Tibial artery (tissue), 4 donors: ENCODE measurements at regions not wholly inside any gene's neighbourhood (a gene's known extent, or its start where the extent isn't known, plus 50 kb on each side); places are given as distances from the start of the nearest gene placed in this dataset.

Experiments used
- DNase-seq, 2 donors: peaks; one replicate each; pipeline ENCODE4 v3.0.0-alpha.2; 2019
- H3K27ac ChIP-seq, 2 donors: fragments of 200-600 bp; sonication (generic) in 1 of 2; 1 replicate in 1 of 2; 2 replicates in 1 of 2; pipeline ENCODE4 v1.5.1; 2018 to 2019; ENCODE audit warnings: mild to moderate bottlenecking in 1 of 2
- H3K27me3 ChIP-seq, 2 donors: fragments of 200-600 bp; sonication (generic) in 1 of 2; one replicate each; pipeline versions ENCODE4 v1.5.1 to v1.6.0; 2016 to 2019
- H3K36me3 ChIP-seq, 3 donors: fragments of 200-600 bp; sonication (generic) in 2 of 3; one replicate each; pipeline ENCODE4 v1.5.1; 2016 to 2019; ENCODE audit warnings: mild to moderate bottlenecking in 2 of 3
- H3K4me1 ChIP-seq, 4 donors: fragments of 200-600 bp; sonication (generic) in 2 of 4; 1 replicate in 3 of 4; 2 replicates in 1 of 4; pipeline ENCODE4 v1.5.1; 2016 to 2019
- H3K4me3 ChIP-seq, 2 donors: fragments of 200-600 bp; sonication (generic) in 1 of 2; 1 replicate in 1 of 2; 2 replicates in 1 of 2; pipeline ENCODE4 v1.5.1; 2018 to 2019; ENCODE audit warnings: mild to moderate bottlenecking in 2 of 2
- H3K9me3 ChIP-seq, 3 donors: fragments of 200-600 bp; sonication (generic) in 1 of 3; one replicate each; pipeline ENCODE4 v1.5.1; 2016 to 2019
- CTCF ChIP-seq, 2 experiments: fragments of 200-600 bp in 1 of 2; fragments of 450-650 bp in 1 of 2; IDR thresholded peaks; one replicate each; pipeline ENCODE4 v1.5.1; 2017 to 2019; ENCODE audit warnings: antibody characterized with exemption in 2 of 2, mild to moderate bottlenecking in 1 of 2, moderate library complexity in 1 of 2
- intact Hi-C: fragments of 100-400 bp; cut with DNase I; formaldehyde crosslinking; loops from one replicate; pipeline ENCODE4 v1.15.0; 2023; ENCODE audit warnings: low total_unique reads

GRCh38 chr1:48058135-48059025 is 61.2 kb upstream of the TRABD2B start:
- H3K4me3 ChIP-seq = no peak overlapping the region
- no peaks in the 10 kb centered on the region for H3K36me3 ChIP-seq
- H3K9me3 ChIP-seq = no peaks in the 10 kb centered on the region
- TF ChIP-seq CTCF (IDR thresholded peaks at IDR 0.05) = no peak
- no peak overlapping the region for H3K27ac ChIP-seq
- H3K27me3 ChIP-seq = no peaks in the 10 kb centered on the region
- intact Hi-C loops = loop anchor here (5.0 kb wide), 1 partner anchor 321 kb away; no protein-coding TSS in a partner anchor
- no peak for DNase-seq
- peaks cover 0 to 24% (median 15%) of the 10 kb centered on the region in 4 donors for H3K4me1 ChIP-seq

- Histone ChIP-seq H3K27me3 (no peaks in the 10 kb centered on the region), H3K36me3 (no peaks in the 10 kb centered on the region), H3K4me3 (no peak overlapping the region), H3K27ac (no peak overlapping the region), H3K9me3 (no peaks in the 10 kb centered on the region), H3K4me1 (peaks cover 0 to 36% (median 27%) of the 10 kb centered on the region in 4 donors)
- TF ChIP-seq CTCF (IDR thresholded peaks at IDR 0.05) = no peak
- intact Hi-C loops = loop anchor here (5.0 kb wide), 1 partner anchor 320 kb away; no protein-coding TSS in a partner anchor
- no peak for DNase-seq
Measured at GRCh38 chr1:48057249-48057648, 60.1 kb upstream of the TRABD2B start.

- no peak for TF ChIP-seq CTCF (IDR thresholded peaks at IDR 0.05)
- Histone ChIP-seq H3K36me3 (no peaks in the 10 kb centered on the region), H3K9me3 (no peaks in the 10 kb centered on the region), H3K27ac (no peak overlapping the region), H3K27me3 (no peaks in the 10 kb centered on the region), H3K4me3 (no peak overlapping the region), H3K4me1 (peaks cover 0 to 42% (median 27%) of the 10 kb centered on the region in 4 donors)
- intact Hi-C loops = loop anchor here (5.0 kb wide), 1 partner anchor 319 kb away; no protein-coding TSS in a partner anchor
- no peak for DNase-seq
Measured at GRCh38 chr1:48055876-48056764, 58.9 kb upstream of the TRABD2B start.

- peaks cover 0 to 52% (median 44%) of the 10 kb centered on the region in 4 donors for H3K4me1 ChIP-seq
- no peaks in the 10 kb centered on the region for H3K9me3 ChIP-seq
- no peaks in the 10 kb centered on the region for H3K27me3 ChIP-seq
- H3K27ac ChIP-seq = peak overlapping the region; percentile 60 to 83
- TF ChIP-seq CTCF (IDR thresholded peaks at IDR 0.05) = no peak
- intact Hi-C loops = no loop called here
- DNase-seq = no peak
- H3K36me3 ChIP-seq = no peaks in the 10 kb centered on the region
- no peak overlapping the region for H3K4me3 ChIP-seq
Measured at GRCh38 chr1:48054232-48054631, 57.0 kb upstream of the TRABD2B start.

GRCh38 chr1:48052923-48053291 is 55.7 kb upstream of the TRABD2B start:
- TF ChIP-seq CTCF (IDR thresholded peaks at IDR 0.05) = no peak
- peaks cover 0 to 65% (median 57%) of the 10 kb centered on the region in 4 donors for H3K4me1 ChIP-seq
- H3K9me3 ChIP-seq = no peaks in the 10 kb centered on the region
- H3K36me3 ChIP-seq = no peaks in the 10 kb centered on the region
- intact Hi-C loops = no loop called here
- H3K27ac ChIP-seq = peak overlapping the region; percentile 60 to 83
- H3K27me3 ChIP-seq = no peaks in the 10 kb centered on the region
- DNase-seq = no peak
- H3K4me3 ChIP-seq = no peak overlapping the region
